GM18873 (cell line): ENCODE measurements at regions not wholly inside any gene's neighbourhood (a gene's known extent, or its start where the extent isn't known, plus 50 kb on each side); places are given as distances from the start of the nearest gene placed in this dataset.

ENCODE experiments used
- ATAC-seq: cut with Tn5 transposase; IDR thresholded peaks from one replicate; pipeline ENCODE4 v1.9.1; 2021; ENCODE audit warnings: mild to moderate bottlenecking, moderate library complexity, moderate number of reproducible peaks; ENCODE audit not compliant: unreplicated experiment, low FRiP score

DNA sequence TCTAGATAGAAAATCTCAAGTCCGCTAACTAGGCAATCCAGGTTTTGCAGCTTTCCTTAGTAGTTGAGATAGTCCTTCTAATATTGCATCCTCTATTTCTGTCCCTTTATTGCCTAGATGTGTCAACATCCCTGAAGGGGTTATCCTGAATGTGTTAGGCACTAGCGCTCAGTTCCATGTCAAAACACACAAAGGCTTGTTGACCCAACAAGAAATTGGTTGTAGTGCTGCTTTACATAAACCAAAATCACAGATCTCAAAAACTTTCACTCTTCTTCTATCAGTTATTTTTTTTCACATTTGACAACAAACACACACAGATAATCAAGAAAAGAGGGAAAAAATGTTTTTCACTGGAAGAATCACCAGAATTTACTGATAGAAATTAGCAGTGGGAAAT lies 51.4 kb upstream of the SOX2 start:
- no peak for ATAC-seq

DNA sequence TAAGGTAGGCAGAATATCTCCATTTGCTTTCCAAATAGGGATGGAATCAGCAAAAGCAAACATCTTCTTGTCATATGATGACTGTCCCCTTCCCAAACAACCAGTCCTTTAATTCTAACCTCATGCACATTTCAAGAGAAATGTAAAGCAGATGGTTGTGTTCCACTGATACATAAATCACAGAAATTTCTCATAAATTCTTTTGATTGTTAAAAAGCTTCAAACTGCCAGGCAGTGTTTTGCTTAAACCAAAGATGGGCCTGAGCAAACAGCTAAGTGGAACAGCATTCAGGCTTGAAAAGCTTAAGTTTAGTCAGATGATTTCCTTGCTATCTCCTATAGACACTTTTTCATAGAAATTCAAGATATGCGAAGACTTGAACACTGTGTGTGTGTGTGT lies 74.3 kb upstream of the SOX2 start:
- ATAC-seq = no peak

DNA sequence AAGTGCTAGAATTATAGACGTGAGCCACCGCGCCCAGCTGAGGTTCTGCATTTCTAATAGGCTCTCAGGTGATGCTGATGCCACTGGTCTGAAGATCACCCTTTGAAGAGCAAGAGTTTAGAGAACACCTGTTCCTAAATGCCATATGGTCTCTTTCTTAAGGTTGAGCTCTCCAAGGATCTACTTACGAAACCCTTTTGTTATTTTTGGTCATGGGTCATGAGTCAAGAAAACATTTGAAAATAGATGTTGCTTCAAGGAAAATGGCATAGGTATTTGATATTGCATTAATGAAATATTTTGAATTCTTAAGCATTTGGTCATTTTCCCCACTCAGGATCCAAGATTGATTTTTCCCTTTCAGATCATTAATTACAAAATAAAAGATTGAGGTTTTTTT lies 74.7 kb upstream of the SOX2 start:
- ATAC-seq = no peak

DNA sequence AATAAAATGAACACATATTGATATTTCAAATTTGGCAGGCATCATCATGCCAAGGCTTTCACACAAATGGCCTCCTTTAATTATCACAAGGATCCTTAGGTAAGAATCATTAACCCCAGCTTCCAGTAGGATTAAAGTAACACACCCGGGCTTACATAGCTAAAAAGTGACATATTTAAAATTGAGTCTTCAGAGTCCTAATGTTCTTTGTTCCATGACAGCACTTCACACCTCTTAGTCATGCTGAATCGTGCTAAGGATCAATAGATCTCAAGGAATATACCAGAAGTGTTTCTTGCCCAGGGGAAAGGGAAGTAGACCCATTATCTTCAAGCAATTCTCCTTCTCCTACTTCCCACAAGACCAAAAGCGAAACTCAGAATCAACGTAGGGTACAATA lies 76.6 kb upstream of the SOX2 start:
- no peak for ATAC-seq

DNA sequence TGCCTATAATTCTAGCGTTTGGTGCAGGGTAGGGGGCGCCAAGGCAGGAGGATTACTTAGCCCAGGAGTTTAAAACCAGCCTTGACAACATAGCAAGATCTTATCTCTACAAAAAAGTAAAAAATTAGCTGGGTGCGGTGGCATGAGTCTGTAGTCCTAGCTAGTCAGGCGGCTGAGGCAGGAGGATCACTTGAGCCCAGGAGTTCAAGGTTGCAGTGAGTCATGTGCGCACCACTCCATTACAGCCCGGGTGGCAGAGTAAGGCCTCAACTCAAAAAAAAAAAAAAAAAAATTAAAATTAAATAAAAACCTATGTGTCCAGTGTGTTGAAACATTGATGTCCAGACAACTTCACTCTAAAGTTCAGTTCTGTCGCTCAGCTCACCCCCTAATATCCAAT lies 78.2 kb upstream of the SOX2 start:
- ATAC-seq = no peak

DNA sequence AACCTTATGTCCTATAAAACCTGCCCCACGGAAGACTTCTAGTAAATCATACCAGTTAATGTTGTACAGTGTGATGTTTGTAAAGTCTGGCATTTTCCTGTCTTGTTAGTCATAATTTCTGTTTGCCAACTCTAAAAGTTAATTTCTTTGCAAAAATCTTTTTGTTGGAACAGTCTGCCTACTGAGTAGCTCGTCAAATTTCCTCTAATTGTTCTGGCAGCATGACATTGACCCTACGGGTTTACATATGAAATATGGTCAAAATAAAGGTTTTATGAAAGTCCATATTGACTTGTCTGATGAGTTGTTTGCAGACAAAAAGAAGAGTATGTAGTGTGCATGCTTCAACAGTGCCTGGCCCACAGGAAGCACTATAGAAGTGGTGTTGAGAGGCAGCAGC lies 79.8 kb upstream of the SOX2 start:
- no peak for ATAC-seq

DNA sequence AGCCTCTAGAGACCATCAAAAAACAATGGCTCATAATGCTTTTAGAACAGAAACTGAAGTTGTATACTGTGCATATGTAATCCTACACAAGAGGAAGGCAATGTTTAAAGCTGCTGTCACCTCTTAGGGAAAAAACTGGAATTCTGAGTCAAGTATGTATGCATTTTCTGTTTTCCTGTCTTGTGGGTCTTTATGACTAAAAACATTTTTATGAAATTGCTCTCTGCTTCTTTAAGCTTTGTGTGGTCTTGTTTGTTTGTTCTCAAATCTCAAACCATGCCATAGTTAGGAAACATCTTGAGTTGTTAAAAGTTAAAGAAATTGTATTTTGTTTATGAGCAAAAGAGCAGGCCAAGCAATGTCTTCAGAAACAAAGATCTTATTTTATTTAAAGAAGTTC lies 80.9 kb upstream of the SOX2 start:
- ATAC-seq = no peak

DNA sequence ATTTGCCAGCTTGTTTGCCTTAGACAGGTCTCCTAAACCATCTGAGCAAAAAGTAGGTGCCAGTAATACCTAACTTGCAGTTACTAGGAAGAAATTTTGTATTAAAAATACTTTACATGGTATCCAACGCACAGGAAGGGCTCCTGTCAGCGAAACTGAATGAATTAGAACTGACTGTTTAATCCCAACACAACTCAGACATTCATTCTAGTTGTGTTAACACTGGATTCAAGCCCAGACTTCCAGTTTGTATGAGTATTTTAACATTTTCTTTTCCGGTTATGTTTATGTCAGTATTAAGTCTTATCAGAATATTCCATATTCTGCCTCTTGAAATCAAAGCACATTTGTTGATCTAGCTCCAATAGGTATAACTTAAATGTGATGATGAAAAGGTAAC lies 82.0 kb upstream of the SOX2 start:
- no peak for ATAC-seq

DNA sequence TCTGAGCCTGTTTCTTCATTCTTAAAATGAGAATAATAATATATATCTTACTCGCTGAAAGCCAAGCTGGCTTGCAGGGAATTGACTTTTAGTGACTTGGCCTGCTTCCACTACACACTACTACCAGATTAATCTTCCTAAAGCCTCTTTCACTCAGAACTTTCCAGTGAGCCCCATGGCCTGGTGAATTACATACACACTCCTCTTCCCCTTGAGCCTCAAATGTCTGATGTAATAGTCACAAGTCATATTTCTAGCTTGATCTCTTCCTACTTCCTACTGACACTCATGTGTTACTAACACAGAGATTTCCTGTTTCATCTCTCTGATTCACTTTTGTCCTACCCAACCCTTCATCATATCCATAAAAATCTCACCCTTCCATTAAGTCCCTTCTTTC lies 82.7 kb upstream of the SOX2 start:
- ATAC-seq = no peak

DNA sequence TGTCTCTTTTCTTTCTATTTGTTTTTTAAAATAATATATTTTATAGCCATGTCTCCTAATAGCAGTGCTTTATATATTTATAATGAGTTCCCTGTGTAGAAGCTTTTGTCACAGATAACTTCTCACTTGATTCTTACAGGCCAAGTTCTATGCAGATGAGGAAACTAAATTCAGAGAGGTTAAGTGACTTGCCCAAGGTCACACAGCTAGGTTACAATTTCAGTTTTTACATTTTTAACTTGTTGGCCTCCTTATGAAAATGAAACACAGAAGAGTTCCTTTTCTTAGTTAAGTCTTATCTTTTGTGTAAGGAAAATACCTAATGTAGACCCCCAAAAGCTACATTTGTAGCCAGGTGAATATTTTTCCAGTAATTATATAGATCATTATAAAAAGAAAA lies 83.3 kb upstream of the SOX2 start:
- ATAC-seq = no peak

DNA sequence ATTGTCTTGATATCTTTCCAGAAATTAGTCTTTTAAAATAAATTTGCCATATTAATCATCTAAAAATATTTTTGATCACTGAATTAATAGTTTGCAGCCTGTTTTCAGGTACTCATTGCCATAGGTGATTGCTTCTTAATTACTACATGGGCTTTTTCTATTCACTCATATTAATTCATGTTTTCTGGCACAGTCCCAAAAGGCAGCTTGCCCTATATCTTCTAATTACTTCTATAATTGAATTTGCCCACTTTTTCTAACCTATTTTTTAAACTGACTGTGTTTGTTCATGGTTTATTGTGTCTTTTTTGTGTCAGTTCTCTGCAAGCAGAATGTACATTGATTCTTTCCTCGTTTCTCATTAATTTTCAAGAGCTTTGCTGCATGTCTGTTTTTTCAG lies 85.7 kb upstream of the SOX2 start:
- no peak for ATAC-seq

DNA sequence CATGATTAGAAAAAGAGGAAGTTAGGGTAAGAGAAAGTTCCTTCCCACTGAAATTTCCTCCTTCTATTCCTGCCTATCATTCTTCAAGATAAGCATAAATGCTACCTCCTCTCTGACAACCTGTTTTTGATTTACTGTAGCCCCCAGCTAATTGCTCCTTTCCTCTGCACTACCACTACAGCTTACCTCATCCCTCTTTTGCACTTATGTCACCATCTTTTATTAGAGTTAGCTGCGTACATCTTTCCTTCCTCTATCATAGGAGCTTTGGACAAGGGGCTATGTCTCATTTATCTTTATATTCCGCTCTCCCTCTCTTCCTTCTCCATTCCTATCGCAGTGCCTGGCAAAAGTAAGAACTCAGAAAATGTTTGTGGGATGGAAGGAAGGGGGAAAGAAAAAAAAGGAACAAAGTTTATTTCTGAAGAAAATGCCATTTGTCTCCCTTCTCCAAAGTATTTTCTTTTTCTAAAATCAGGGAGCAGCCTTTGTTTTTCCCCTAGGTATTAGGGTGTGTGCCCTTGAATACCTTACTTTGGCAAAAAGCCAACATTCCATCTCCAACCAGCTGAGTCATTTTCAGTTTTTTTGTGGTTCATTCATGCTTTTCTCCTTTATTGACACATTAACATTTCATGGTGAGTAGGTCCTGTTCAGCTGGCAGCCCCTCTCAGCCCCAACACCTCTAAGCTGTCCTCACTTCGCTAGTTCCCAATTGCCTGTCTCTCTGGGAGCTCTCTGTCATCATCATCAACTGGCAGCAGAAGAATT lies 87.6 kb upstream of the SOX2 start:
- ATAC-seq = no peak

DNA sequence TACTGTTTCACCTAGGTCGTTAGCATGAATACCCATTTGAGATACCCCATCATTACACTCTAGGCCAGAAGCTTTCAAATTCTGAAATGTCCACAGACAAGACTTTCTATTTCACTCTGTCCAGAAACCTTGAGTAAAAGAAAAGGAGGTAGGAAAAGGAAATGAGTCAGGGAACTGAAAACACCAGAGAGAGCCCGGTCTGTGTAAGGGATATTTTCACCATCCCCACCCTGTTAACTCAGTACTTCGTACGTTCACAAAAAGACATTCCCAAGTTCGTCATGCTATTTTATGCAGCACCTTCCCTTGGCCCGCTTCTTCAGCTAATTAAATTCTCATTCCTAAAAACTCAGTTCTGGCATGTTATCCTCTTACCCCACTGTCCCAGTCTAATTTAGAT lies 89.4 kb upstream of the SOX2 start:
- ATAC-seq = no peak

DNA sequence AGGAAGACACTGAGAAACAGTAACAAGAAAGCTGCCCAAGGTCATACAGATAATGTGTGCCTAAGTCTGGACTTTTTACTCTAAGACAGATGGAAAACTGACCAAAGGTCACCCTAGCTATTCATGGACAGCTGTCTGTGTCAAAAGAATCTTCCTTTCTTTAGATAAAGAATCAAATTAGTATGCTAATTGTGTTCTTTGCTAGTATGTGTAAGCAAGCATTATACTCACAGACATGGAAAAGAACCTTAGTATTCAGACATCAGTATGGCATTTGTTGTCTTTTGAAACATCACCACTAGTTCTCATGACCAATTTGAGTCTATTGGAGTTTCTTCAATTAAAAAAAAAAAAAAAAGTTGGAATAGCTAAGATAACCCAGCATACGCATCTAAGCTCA lies 91.8 kb upstream of the SOX2 start:
- no peak for ATAC-seq

DNA sequence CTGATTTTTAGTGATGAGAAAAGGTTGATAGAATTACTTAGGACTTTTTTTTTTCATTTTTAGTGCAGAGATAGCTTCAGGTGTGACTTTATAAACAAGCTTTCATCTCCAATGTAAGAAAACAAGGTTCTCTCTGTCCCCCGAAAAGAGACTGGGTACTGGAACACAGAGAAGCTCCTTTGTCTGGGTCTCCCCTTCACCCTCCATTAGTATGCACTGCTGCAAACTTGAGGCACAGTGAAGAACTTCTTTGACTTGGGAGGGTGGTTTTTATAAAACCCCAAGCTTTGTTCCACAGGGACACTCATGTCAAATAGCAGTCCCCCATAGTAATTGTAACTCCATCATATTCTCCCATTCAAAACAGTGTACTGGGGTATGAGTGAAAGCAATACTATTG lies 93.5 kb upstream of the SOX2 start:
- ATAC-seq = no peak

DNA sequence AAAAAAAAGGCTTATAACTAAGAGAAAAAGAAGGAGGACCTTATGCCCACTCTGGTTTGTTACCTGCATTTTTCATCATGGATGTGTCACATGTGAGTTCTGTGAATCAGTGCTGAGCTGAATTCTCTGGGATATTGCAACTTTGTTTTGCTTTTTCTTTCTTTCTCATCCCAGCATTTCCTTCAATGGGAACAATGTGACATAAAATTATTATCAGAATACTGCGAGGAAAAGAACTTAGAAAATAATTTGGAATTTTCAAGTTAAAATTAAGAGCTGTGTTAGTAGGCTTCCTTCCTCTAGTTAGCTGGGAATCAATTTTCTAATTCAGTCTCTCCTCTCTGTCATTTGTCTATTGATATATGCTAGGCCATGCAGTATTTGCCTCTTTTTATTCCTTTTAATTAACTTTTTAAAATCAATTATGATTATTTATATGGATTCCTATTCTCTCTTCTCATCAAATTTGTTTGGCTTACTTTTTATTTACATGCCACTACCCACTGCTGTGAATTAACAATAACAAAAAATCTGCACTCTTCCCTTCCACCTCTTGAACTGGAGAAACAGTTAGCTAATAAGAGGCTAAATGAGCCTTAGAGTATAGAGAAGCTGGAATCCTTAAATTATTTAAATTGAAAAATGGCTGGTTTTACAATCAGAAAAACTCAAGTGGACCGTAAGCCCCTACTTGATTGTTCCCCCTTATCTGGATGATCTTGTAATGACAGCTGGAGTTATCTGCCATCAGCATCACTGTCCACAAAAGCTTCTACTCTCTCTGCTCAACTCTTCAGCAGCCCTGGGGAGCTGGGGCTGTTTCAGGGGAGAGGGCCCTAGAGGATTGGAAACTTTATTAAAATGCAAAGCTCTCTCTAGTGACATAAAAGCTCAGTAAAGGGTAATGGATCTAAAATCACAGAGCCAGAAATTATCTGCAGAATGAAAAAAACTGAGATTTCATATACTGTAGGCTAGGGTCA lies 95.3 kb upstream of the SOX2 start:
- ATAC-seq = no peak

DNA sequence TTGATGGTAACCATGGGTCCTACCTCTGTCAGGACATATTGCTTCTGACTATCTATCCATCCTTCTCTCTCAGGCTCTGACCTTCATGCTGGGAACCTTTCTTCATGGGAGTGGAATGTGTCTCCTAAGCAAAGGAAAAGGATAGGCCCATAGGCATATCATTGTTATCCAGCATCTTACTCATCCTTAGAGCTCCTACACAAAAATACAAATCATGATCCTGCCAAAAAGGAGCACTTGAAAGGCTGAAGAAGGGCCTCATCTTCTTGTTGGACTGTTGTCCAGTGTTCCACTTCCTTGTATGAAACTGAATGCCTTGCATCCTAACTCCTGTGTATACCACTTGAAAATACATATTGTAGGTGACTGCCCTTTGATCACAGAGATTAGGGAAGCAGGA lies 96.1 kb upstream of the SOX2 start:
- no peak for ATAC-seq

DNA sequence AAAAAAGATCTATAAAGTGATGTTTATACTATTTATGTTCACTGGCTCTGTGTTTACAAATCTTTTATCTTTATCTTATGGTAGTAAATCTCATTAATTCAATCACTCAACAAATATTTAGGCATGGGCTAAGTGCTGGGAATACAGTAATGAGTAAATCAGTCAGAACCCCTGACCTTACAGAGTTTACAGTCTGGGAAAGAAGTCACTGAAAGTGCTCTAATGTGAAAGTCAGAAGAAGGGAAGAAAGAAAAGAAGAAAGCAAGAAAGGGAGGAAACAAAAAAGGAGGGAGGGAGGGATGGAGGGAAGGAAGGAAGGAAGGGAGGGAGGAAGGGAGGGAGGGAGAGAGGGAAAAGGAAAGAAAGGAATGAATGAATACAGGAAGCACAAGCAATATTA lies 96.8 kb upstream of the SOX2 start:
- no peak for ATAC-seq

DNA sequence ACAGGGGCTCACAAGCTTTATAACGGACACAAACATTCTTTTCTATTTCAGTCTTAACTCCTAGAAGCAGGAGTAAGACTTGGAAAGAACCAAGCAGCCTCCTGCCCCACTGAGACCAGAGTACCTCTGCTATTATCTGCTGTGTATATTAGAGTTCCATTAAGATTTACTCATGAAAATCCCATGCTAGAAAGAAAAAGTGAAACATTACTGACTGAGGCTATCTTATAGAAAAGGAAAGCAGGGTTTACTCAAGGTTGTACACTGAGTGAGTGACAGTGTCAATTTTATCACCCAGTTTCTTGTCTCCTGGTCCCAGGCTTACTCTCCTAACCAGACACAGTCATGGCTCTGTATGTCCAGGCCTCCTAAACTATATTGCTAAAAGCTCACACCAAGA lies 97.9 kb upstream of the SOX2 start:
- no peak for ATAC-seq

DNA sequence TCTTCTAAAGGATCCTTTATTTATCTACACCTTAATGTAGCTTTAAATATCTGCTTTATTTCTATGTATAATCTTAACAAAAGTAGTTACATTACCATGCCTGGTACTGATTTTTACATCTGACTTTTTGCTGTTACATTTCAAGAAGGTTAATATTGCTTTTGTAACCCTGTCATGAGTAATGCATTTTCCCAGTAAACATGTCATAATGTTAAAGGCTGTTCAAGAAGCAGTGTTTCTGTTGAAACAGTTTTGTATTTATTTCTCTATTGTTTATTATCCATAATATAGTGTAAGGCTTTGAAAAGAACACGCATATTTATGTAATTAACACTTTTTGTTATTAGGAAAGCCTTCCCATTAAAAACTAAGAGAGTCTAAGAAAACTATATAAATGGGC lies 98.5 kb upstream of the SOX2 start:
- no peak for ATAC-seq

DNA sequence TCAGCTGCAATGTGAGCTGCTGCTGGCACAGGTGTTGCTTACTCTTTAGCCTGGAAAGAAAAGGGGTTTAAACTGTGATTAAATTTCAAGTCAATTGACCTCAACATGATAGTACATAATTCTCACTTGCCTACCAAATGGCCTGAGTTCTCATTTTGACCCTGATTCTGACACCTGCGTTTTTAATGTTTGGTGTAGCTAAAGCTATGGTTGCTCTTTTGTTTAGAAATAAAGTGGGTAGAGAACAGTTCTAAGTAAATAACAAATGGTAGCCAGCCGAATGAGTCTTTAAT lies 100.8 kb upstream of the SOX2 start:
- no peak for ATAC-seq
